WI38 (cell line): ENCODE measurements at regions not wholly inside any gene's neighbourhood (a gene's known extent, or its start where the extent isn't known, plus 50 kb on each side); places are given as distances from the start of the nearest gene placed in this dataset.

Experiments
- H3K4me3 ChIP-seq: 2 replicates; pipeline ENCODE4 v1.5.1; 2011; ENCODE audit warnings: low read depth, mild to moderate bottlenecking, control low read depth, low read length
- TF ChIP-seq, protein P1 (sequence below): IDR thresholded peaks from 2 replicates; pipeline ENCODE4 v1.5.1; 2012; ENCODE audit warnings: low read depth, mild to moderate bottlenecking, control low read depth, low read length

DNA sequence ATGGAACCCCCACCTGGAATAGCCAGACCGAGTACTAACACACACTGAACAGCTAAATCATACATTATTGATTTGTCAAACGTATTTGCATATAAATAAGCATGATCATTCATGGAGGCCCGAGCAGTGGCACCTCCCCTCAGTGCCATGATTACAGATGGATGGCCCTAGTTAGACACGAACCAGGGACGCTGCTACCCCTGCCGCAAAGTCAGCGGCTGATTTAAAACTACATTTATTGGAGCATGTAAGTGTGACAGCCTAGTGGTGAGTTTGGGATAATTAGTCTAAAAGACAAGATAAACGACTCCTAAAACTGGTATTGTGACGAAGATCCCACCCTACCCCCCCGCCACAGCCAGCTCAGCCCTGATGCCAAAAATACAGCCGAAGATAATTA, 159.1 kb upstream of the MAFB start:
- H3K4me3 ChIP-seq = no peak overlapping the region
- TF ChIP-seq, protein P1, sequence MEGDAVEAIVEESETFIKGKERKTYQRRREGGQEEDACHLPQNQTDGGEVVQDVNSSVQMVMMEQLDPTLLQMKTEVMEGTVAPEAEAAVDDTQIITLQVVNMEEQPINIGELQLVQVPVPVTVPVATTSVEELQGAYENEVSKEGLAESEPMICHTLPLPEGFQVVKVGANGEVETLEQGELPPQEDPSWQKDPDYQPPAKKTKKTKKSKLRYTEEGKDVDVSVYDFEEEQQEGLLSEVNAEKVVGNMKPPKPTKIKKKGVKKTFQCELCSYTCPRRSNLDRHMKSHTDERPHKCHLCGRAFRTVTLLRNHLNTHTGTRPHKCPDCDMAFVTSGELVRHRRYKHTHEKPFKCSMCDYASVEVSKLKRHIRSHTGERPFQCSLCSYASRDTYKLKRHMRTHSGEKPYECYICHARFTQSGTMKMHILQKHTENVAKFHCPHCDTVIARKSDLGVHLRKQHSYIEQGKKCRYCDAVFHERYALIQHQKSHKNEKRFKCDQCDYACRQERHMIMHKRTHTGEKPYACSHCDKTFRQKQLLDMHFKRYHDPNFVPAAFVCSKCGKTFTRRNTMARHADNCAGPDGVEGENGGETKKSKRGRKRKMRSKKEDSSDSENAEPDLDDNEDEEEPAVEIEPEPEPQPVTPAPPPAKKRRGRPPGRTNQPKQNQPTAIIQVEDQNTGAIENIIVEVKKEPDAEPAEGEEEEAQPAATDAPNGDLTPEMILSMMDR = no peak

DNA sequence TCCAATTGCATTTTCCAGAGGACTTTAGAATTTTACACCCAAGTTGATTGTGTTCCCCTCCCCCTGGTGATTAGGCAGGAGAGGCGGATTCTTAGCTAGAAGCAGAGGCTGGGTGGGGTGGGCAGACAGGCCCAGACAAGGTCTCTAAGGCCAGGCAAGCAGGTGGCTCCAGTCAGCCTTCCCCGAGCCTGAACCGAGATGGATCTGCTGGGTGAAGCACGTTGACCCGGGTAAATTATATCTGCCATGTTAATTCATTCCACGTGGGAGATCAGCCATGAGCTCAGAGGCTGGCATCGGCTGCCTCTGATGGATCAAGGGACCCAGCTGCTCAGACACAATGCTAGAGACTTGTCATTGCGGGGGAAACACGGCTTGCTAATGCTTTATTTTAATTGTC, 159.5 kb upstream of the MAFB start:
- TF ChIP-seq, protein P1 = no peak
- no peak overlapping the region for H3K4me3 ChIP-seq

DNA sequence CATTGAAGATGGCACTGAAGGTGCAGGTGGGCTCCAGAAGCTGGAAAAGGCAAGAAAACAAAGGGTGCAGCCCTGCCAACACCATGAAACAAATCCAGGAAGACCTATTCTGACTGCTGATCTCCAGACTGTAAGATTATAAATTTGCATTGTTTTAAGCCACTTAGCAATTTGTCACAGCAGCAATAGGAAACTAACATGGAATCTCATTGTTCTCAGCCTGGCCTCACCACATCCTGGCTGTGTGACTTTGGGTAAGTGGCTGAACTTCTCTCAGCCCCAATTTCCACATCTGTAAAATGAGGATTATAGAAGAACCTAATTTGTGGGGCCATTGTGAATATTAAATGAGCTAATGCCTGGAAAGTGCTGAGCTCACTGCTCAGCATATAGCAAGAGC, 160.4 kb upstream of the MAFB start:
- H3K4me3 ChIP-seq = no peak overlapping the region
- TF ChIP-seq, protein P1 = no peak

- TF ChIP-seq, protein P1 = no peak
- no peak overlapping the region for H3K4me3 ChIP-seq
Measured at GRCh38 chr20:40851051-40851450, 162.0 kb upstream of the MAFB start.

GRCh38 chr20:40855269-40855668, 166.2 kb upstream of the MAFB start:
- no peak overlapping the region for H3K4me3 ChIP-seq
- TF ChIP-seq, protein P1 = no peak

DNA sequence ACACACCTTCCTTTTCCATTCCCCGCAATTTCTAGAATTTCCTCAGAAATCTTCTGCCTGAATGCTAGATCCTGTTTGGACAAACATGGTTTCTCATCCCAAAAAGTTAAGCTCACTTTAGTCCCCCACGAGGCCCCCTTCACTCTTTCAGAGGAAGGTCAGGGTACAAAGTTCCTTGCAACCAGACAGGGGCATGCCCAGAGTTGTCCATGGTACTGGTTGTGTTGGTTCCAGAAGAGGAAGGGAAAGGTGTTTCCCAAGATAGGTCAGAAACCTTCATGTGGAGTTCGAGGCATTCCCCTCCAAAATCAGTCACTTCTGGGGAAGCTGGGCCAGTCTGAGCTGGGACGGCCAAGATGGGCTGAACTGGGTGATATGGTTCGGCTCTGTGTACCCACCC, 167.6 kb upstream of the MAFB start:
- TF ChIP-seq, protein P1 = no peak
- no peak overlapping the region for H3K4me3 ChIP-seq

DNA sequence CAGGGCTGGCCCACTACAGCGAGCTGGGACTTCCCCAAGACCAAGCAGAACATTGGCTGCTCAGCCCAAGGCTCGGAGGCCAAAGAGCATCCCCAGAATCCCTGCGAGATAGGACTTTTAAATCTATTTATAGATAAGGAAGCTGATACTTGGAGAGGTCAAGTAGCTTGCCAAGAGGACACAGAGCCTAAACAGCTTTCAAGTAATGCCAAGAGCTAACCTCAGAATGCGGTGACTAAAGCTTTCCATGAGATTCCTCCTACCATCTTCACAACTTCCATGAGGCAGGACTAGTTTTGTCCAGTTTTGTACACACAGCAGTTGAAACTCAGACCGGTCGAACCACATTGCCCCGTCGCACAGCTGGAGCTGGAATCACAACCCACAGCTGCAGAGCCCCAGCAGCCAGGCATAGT, 168.1 kb upstream of the TOP1 start:
- TF ChIP-seq, protein P1 = no peak
- no peak overlapping the region for H3K4me3 ChIP-seq
